ENCODE measurements at regions not wholly inside any gene's neighbourhood (a gene's known extent, or its start where the extent isn't known, plus 50 kb on each side); places are given as distances from the start of the nearest gene placed in this dataset.
A peak's percentile ranks its signal among the peaks of the same experiment; 100 is the strongest.

DNA sequence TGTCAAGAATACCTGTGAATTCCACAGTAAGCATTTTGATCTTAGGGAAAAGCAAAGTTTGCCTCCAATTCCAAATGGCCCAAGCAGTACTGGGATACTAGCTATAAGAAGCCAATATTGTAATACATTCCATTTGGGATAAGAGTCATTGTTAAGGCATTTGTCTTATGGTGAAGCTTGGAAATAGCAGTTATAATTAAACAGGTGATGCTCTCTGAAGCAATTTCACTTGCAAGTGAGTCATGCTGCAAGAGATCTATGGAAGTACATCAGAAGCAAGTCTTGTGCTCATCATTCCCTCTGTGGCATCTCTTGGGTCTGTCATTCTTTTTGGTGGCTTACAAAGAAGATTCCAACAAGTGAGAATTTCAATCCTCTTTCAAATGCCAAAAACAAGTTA is 386.4 kb upstream of the RPS6KA3 start:
- TF ChIP-seq, protein P1, sequence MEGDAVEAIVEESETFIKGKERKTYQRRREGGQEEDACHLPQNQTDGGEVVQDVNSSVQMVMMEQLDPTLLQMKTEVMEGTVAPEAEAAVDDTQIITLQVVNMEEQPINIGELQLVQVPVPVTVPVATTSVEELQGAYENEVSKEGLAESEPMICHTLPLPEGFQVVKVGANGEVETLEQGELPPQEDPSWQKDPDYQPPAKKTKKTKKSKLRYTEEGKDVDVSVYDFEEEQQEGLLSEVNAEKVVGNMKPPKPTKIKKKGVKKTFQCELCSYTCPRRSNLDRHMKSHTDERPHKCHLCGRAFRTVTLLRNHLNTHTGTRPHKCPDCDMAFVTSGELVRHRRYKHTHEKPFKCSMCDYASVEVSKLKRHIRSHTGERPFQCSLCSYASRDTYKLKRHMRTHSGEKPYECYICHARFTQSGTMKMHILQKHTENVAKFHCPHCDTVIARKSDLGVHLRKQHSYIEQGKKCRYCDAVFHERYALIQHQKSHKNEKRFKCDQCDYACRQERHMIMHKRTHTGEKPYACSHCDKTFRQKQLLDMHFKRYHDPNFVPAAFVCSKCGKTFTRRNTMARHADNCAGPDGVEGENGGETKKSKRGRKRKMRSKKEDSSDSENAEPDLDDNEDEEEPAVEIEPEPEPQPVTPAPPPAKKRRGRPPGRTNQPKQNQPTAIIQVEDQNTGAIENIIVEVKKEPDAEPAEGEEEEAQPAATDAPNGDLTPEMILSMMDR (conservative IDR thresholded peaks at IDR 0.05): no peak
- no peaks in the 10 kb centered on the region for H3K4me1 Mint-ChIP-seq
- no peaks in the 10 kb centered on the region for H3K4me1 ChIP-seq (ENCODE audit: control insufficient read depth, insufficient read depth, low read length)
- no peak for DNase-seq
- H3K36me3 ChIP-seq (ENCODE audit: control insufficient read depth, insufficient read depth, low read length): no peaks in the 10 kb centered on the region
- H3K27me3 Mint-ChIP-seq (ENCODE audit: insufficient read depth): no peaks in the 10 kb centered on the region
- no peaks in the 10 kb centered on the region for H3K27me3 ChIP-seq (ENCODE audit: control insufficient read depth, insufficient read depth, low read length, poor library complexity, severe bottlenecking)
- no peak overlapping the region for H3K4me3 Mint-ChIP-seq
- H3K9me3 Mint-ChIP-seq: peaks cover 8% of the 10 kb centered on the region
- H3K27ac Mint-ChIP-seq: no peak overlapping the region
- H3K9me3 ChIP-seq (ENCODE audit: control insufficient read depth, low read length): no peaks in the 10 kb centered on the region
- H3K4me3 ChIP-seq (ENCODE audit: low read length): no peak overlapping the region
- no peaks in the 10 kb centered on the region for H3K36me3 Mint-ChIP-seq (ENCODE audit: low read depth)
- no peak overlapping the region for H3K9ac ChIP-seq (ENCODE audit: extremely low read depth, low read length, poor library complexity, severe bottlenecking)
- H3K27ac ChIP-seq (ENCODE audit: low read depth, low read length): no peak overlapping the region

DNA sequence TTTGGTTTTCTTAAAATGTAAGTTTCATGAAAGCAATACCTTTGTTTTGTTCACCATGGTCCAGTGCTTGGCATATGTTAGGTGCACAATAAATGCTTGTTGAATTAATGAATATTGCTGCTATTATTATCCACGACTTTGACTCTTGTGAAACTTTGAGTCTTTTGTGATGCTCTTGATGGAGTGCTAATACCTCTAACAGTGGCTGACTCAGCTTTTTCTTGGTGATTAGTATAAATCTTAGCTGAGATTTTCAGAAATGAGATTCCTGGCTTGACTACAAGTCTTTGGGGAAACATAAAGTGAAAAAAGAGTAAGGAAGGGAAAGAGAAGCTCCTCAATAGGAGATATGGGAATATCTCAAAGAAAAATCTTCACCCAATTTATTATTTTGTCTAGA is 375.2 kb upstream of the RPS6KA3 start:
- no peak overlapping the region for H3K4me3 ChIP-seq (ENCODE audit: low read length)
- H3K27me3 ChIP-seq (ENCODE audit: control insufficient read depth, insufficient read depth, low read length, poor library complexity, severe bottlenecking): peaks cover 1% of the 10 kb centered on the region
- no peak overlapping the region for H3K27ac Mint-ChIP-seq
- TF ChIP-seq, protein P1 (conservative IDR thresholded peaks at IDR 0.05): no peak
- 95% methylated on average over 1 of the region's 1 CpG; no CpG with 5 or more reads in 1 of the 2 experiments for WGBS, 2 experiments (ENCODE audit: insufficient coverage in 1 of 2, insufficient read length in 1 of 2)
- H3K9me3 ChIP-seq (ENCODE audit: control insufficient read depth, low read length): peaks cover 11% of the 10 kb centered on the region
- H3K9ac ChIP-seq (ENCODE audit: extremely low read depth, low read length, poor library complexity, severe bottlenecking): no peak overlapping the region
- peaks cover 12% of the 10 kb centered on the region for H3K27me3 Mint-ChIP-seq (ENCODE audit: insufficient read depth)
- no peaks in the 10 kb centered on the region for H3K36me3 ChIP-seq (ENCODE audit: control insufficient read depth, insufficient read depth, low read length)
- H3K4me1 ChIP-seq (ENCODE audit: control insufficient read depth, insufficient read depth, low read length): no peaks in the 10 kb centered on the region
- H3K4me3 Mint-ChIP-seq: no peak overlapping the region
- peaks cover 17% of the 10 kb centered on the region for H3K4me1 Mint-ChIP-seq
- H3K9me3 Mint-ChIP-seq: peaks cover 7% of the 10 kb centered on the region
- DNase-seq: no peak
- no peak overlapping the region for H3K27ac ChIP-seq (ENCODE audit: low read depth, low read length)
- H3K36me3 Mint-ChIP-seq (ENCODE audit: low read depth): peaks cover 1% of the 10 kb centered on the region

DNA sequence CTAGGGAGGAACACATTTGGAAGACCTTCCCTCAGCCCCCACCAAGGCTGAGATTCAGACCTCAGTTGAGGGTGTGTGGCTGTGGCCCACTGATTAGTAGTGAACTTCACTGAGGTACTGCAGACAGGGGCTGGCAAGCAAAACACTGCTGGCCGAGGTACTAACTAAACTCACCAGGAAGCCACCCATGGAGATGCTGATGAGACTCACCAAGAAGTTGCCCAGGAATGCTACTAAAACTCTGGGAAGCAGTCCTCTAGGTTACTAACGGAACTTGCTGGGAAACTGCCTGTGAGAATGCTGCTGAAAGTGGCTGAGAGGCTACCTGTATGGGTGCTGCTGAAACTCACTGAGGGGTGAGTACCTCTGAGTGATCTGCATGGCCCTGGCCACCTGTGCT is 372.4 kb upstream of the RPS6KA3 start:
- H3K4me1 Mint-ChIP-seq: peaks cover 17% of the 10 kb centered on the region
- Histone ChIP-seq H3K27me3 (ENCODE audit: control insufficient read depth, insufficient read depth, low read length, poor library complexity, severe bottlenecking) (peaks cover 10% of the 10 kb centered on the region), H3K9ac (ENCODE audit: extremely low read depth, low read length, poor library complexity, severe bottlenecking) (no peak overlapping the region), H3K4me1 (ENCODE audit: control insufficient read depth, insufficient read depth, low read length) (no peaks in the 10 kb centered on the region), H3K9me3 (ENCODE audit: control insufficient read depth, low read length) (peaks cover 11% of the 10 kb centered on the region), H3K27ac (ENCODE audit: low read depth, low read length) (no peak overlapping the region), H3K4me3 (ENCODE audit: low read length) (no peak overlapping the region), H3K36me3 (ENCODE audit: control insufficient read depth, insufficient read depth, low read length) (no peaks in the 10 kb centered on the region)
- H3K9me3 Mint-ChIP-seq: peaks cover 7% of the 10 kb centered on the region
- 70% methylated on average over 2 of the region's 2 CpGs; no CpG with 5 or more reads in 1 of the 2 experiments for WGBS, 2 experiments (ENCODE audit: insufficient coverage in 1 of 2, insufficient read length in 1 of 2)
- H3K36me3 Mint-ChIP-seq (ENCODE audit: low read depth): peaks cover 1% of the 10 kb centered on the region
- no peak overlapping the region for H3K27ac Mint-ChIP-seq
- TF ChIP-seq, protein P1 (conservative IDR thresholded peaks at IDR 0.05): no peak
- DNase-seq: peak; percentile 46
- H3K27me3 Mint-ChIP-seq (ENCODE audit: insufficient read depth): peaks cover 14% of the 10 kb centered on the region
- H3K4me3 Mint-ChIP-seq: no peak overlapping the region
